NOMO-1 treated with DMSO at 0.1 percent for 48 hours (cell line): ENCODE measurements at regions not wholly inside any gene's neighbourhood (a gene's known extent, or its start where the extent isn't known, plus 50 kb on each side); places are given as distances from the start of the nearest gene placed in this dataset.

ENCODE experiments used
- DNase-seq: peaks from one replicate; lab custom pipeline; 2025; ENCODE audit not compliant: unreplicated experiment; lab: John Stamatoyannopoulos, UW

- no peak for DNase-seq
Observed at GRCh38 chr11:92779746-92780145, 189.7 kb upstream of the MTNR1B start.

DNA sequence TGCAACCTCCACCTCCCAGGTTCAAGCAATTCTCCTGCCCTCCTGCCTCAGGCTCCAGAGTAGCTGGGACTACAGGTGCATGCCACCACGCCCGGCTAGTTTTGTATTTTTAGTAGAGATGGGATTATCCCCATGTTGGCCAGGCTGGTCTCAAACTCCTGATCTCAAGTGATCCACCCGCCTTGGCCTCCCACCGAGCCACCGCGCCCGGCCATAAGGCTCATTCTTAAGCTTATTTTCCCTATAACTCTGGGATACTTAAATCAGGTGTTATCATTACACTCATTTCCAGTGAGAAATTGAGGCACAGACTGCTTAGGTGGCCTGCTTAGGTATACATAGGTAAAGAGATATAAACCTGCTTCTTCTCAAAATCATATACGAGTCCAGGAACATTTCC, 188.3 kb upstream of the MTNR1B start:
- no peak for DNase-seq

GRCh38 chr11:92782806-92783205, 186.6 kb upstream of the MTNR1B start:
- DNase-seq, result no peak

DNA sequence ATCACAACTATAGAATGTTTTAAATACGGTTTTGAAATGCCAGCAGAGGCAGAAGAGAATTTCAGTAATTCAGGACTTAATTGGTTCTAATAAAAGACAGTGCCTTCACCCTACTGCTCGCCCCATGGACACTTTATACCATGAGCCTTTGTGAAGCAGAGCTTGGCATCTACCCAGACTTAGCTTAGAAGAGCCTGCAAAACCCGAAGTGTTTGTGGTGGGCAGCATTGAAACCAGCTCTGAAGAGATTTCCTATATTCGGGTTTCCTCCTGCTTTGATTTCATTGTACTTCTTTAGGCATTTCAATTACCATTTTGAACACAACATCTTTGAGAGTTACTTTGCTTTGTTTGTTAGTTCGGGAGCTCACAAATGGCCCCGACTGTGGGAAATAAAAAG, 185.1 kb upstream of the MTNR1B start:
- DNase-seq, result no peak

GRCh38 chr11:92787638-92788037, 181.8 kb upstream of the MTNR1B start:
- no peak for DNase-seq

GRCh38 chr11:92789761-92790160, 179.7 kb upstream of the MTNR1B start:
- no peak for DNase-seq

- DNase-seq, result no peak
Observed at GRCh38 chr11:92790366-92790765, 179.1 kb upstream of the MTNR1B start.

DNA sequence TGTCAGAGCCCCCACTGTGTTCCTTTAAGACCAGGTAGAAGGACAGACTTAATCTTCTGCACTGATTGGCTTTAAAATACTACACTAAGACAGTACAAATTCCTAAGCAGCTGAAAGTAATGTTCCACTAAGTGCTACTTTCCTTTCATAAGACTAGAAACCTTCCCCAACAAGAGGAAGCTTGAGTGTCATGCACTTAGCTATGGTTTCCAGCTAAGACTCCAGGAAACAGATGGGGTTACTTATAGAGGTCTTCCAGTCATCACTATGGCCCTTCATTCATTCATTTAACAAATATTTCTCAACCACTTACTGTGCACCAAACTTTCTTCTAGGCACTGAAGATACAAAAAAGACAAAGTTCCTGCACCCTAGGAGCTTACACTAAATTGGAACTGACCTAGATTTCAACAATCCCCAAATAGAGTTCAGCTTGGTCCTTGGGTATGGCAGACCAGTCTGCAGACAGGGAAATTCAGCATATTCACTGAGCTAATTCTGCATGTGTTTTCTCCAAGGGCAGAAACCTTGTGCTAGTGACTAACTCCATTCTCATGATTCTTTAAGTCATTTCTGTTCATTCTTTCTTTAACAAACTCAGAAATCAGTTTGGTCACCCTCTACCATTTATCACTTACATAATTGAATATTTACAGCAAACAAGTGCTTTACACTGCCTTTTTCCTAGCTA, 178.4 kb upstream of the MTNR1B start:
- no peak for DNase-seq

DNA sequence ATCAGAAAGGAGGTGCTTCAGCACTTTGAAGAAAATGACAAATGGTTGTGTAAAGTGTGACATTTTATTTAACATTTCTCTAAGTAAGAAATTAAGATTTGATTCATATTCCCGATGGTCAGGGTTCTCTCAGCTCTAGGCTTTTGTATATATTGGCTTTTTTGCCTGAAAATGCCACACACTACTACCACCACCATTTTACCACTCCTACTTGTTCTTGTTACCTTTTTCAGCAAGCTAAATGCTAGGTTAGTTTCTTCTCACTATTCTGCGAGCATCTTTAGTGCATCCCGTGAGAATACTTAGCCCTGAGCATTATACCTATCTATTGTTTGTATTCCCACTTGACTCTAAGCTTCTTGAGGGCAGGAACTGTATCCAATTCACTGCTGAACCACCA, 177.6 kb upstream of the MTNR1B start:
- no peak for DNase-seq

- no peak for DNase-seq
Observed at GRCh38 chr11:92793189-92793588, 176.3 kb upstream of the MTNR1B start.

DNA sequence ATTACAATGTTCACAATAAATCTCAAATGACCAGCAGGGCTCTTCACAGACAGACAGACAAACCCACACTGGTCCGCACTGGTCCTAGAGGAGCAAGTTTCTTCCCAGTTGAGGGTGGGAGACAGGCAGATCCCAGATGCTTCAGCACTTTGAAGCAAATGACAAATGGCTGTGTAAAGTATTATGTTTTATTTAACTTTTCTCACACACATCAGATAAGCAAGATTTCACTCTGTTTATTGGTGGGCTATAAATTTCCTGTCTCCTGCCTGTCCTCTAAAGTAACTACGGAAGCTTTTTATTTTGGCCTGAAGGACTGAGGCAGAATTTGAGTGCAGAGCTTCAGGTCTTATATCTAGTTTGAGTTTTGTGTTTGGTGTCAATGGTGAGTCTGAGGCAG, 174.7 kb upstream of the MTNR1B start:
- no peak for DNase-seq

GRCh38 chr11:92796744-92797143, 172.7 kb upstream of the MTNR1B start:
- DNase-seq, result no peak

- DNase-seq, result no peak
Observed at GRCh38 chr11:92797874-92798273, 171.6 kb upstream of the MTNR1B start.

DNA sequence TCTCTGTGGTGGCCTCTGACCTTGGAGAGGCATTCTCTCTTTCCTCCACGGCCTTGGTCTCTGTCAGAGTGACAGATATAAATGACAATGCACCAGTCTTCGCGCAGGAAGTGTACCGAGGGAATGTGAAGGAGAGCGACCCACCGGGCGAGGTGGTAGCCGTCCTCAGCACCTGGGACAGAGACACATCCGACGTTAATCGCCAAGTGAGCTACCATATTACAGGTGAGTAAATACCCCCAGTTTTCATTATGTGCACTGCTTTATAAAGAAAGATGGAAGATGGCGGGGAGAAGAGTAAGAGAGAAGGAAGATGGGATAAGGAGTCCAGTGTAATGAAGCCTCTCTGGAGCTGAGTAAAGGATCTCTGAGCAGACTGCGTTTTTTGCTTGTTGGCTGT, 167.8 kb upstream of the MTNR1B start:
- DNase-seq, result no peak

GRCh38 chr11:92802644-92803043, 166.8 kb upstream of the MTNR1B start:
- DNase-seq, result no peak

DNA sequence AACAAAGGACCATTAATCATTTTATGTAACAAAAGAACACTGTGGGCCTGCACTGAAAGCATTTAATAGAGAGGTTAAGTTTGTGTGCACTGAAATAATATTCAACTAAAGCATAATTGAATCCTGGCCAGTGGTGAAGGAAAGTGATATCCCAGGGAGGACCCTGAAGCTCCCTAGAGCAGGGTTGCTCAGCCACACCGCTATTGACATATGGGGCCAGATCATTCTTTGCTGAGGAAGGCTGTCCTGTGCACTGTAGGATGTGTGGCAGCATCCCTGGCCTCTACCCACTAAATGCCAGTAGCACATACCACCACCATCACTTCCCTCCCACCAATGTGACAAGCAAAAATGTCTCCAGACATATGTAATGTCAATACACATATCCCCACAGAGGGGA, 166.1 kb upstream of the MTNR1B start:
- no peak for DNase-seq

GRCh38 chr11:92804388-92804966, 165.0 kb upstream of the MTNR1B start:
- no peak for DNase-seq

- DNase-seq, result no peak
Observed at GRCh38 chr11:92808022-92808421, 161.4 kb upstream of the MTNR1B start.

GRCh38 chr11:92810423-92811064, 158.9 kb upstream of the MTNR1B start:
- no peak for DNase-seq

DNA sequence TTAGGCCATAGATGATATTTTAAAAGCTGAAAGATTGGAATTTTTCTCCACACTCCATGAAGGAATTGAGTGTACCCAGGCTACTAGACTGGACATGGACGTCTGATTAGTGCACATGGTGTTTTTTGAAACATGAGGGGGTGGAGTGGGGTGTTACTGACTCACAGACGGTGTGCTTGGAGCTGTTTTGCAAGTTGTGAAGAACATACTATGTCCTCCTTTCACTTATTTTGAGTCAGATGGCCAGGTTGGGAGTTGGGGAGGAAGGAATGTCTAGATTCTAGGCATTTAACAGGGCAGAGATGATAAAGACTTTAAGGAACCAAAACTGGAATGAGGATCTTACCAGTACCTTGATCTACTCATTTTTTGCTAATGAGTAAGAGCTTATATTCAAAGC, 158.1 kb upstream of the MTNR1B start:
- DNase-seq, result no peak

DNA sequence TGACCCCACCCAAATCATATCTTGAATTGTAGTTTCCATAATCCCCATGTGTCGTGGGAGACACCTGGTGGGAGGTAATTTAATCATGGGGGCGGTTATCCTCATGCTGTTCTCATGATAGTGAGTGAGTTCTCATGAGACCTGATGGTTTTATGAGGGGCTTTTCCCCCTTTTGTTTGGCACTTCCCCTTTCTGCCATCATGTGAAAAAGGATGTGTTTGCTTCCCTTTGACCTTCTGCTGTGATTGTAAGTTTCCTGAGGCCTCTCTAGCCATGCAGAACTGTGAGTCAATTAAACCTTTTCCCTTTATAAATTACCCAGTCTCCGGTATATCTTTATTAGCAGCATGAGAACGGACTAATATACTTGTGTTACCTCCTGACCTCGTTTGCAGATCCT, 156.6 kb upstream of the MTNR1B start:
- no peak for DNase-seq

GRCh38 chr11:92819830-92820229, 149.6 kb upstream of the MTNR1B start:
- DNase-seq, result no peak

GRCh38 chr11:92820860-92821259, 148.6 kb upstream of the MTNR1B start:
- no peak for DNase-seq
